ENCODE measurements at regions not wholly inside any gene's neighbourhood (a gene's known extent, or its start where the extent isn't known, plus 50 kb on each side); places are given as distances from the start of the nearest gene placed in this dataset.

DNA sequence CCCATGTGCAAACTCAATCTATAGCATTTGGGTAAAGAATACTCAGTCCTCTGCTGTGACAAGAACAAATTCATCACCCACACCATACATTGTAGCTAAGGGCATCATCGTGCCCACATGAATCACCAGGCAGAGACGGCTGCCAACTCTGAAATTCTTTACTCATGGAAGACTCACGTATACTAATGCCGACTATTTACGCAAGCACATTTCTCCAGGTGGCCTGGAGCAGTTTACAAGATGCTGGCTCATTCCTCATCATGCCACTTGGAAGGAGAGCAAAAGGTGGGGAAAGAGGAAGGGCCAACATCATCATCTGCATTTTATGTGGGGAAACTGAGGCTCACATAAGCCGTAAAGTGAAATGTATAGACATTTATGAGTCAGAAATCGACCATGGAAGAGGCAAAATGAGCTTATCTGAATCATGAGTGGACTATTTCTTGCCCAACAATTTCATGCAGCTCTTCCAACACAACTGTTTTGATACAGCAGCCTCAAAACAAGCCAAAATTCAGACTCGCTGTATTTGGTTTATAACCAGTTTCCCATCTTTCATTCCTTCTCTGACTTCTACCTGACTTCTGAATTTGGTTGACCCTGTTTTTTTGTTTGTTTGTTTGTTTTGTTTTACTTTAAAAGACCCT lies 213.9 kb upstream of the SERP2 start:
- Histone ChIP-seq H3K23ac (ENCODE audit: low read length) (no peak overlapping the region), H3K4me3 (ENCODE audit: low read length) (no peak overlapping the region), H2BK120ac (ENCODE audit: low read depth, low read length) (no peak overlapping the region), H3K79me1 (ENCODE audit: low read length) (no peaks in the 10 kb centered on the region), H4K5ac (ENCODE audit: low read length) (no peak overlapping the region), H3K36me3 (ENCODE audit: control insufficient read depth, insufficient read depth, low read length) (no peaks in the 10 kb centered on the region), H3K18ac (ENCODE audit: low read length) (no peak overlapping the region), H2BK5ac (ENCODE audit: low read length) (no peak overlapping the region), H3K9ac (ENCODE audit: low read length) (no peak overlapping the region), H3K4me1 (ENCODE audit: control insufficient read depth, low read depth, low read length) (no peaks in the 10 kb centered on the region), H3K27me3 (ENCODE audit: insufficient read depth, low read length, poor library complexity) (no peaks in the 10 kb centered on the region), H3K4me2 (ENCODE audit: low read length) (no peak overlapping the region), H3K79me2 (ENCODE audit: control insufficient read depth, insufficient read depth, low read length) (no peaks in the 10 kb centered on the region), H3K27ac (ENCODE audit: low read depth, low read length) (no peak overlapping the region), H2AK5ac (ENCODE audit: low read length) (no peak overlapping the region), H2BK15ac (replicated peaks; ENCODE audit: low read depth) (no peak overlapping the region), H3K56ac (ENCODE audit: low read length) (no peak overlapping the region), H4K8ac (ENCODE audit: low read depth, low read length) (no peak overlapping the region), H3K4ac (ENCODE audit: low read depth, low read length) (no peak overlapping the region)
- WGBS (ENCODE audit: extremely low coverage, insufficient coverage, low lambda C conversion rate): no CpG with 5 or more reads among the region's 8 CpGs
- DNase-seq: no peak

- Histone ChIP-seq H2BK5ac (ENCODE audit: low read length) (no peak overlapping the region), H3K23ac (ENCODE audit: low read length) (no peak overlapping the region), H3K27me3 (ENCODE audit: insufficient read depth, low read length, poor library complexity) (no peaks in the 10 kb centered on the region), H2AK5ac (ENCODE audit: low read length) (no peak overlapping the region), H4K8ac (ENCODE audit: low read depth, low read length) (no peak overlapping the region), H3K56ac (ENCODE audit: low read length) (no peak overlapping the region), H3K9ac (ENCODE audit: low read length) (no peak overlapping the region), H4K5ac (ENCODE audit: low read length) (no peak overlapping the region), H2BK120ac (ENCODE audit: low read depth, low read length) (no peak overlapping the region), H3K79me2 (ENCODE audit: control insufficient read depth, insufficient read depth, low read length) (no peaks in the 10 kb centered on the region), H3K4me2 (ENCODE audit: low read length) (no peak overlapping the region), H3K4me1 (ENCODE audit: control insufficient read depth, low read depth, low read length) (no peaks in the 10 kb centered on the region), H2BK15ac (replicated peaks; ENCODE audit: low read depth) (no peak overlapping the region), H3K27ac (ENCODE audit: low read depth, low read length) (no peak overlapping the region), H3K4me3 (ENCODE audit: low read length) (no peak overlapping the region), H3K4ac (ENCODE audit: low read depth, low read length) (no peak overlapping the region), H3K36me3 (ENCODE audit: control insufficient read depth, insufficient read depth, low read length) (no peaks in the 10 kb centered on the region), H3K18ac (ENCODE audit: low read length) (no peak overlapping the region), H3K79me1 (ENCODE audit: low read length) (no peaks in the 10 kb centered on the region)
- no CpG with 5 or more reads among the region's 10 CpGs for WGBS (ENCODE audit: extremely low coverage, insufficient coverage, low lambda C conversion rate)
- no peak for DNase-seq
Observed at GRCh38 chr13:44160591-44161191, 212.9 kb upstream of the SERP2 start.

- Histone ChIP-seq H4K5ac (ENCODE audit: low read length) (no peak overlapping the region), H3K4ac (ENCODE audit: low read depth, low read length) (no peak overlapping the region), H3K27me3 (ENCODE audit: insufficient read depth, low read length, poor library complexity) (no peaks in the 10 kb centered on the region), H3K79me1 (ENCODE audit: low read length) (no peaks in the 10 kb centered on the region), H3K9ac (ENCODE audit: low read length) (no peak overlapping the region), H3K56ac (ENCODE audit: low read length) (no peak overlapping the region), H2BK15ac (replicated peaks; ENCODE audit: low read depth) (no peak overlapping the region), H3K27ac (ENCODE audit: low read depth, low read length) (no peak overlapping the region), H4K8ac (ENCODE audit: low read depth, low read length) (no peak overlapping the region), H2BK120ac (ENCODE audit: low read depth, low read length) (no peak overlapping the region), H3K4me2 (ENCODE audit: low read length) (no peak overlapping the region), H3K4me1 (ENCODE audit: control insufficient read depth, low read depth, low read length) (no peaks in the 10 kb centered on the region), H3K23ac (ENCODE audit: low read length) (no peak overlapping the region), H3K79me2 (ENCODE audit: control insufficient read depth, insufficient read depth, low read length) (no peaks in the 10 kb centered on the region), H3K4me3 (ENCODE audit: low read length) (no peak overlapping the region), H3K18ac (ENCODE audit: low read length) (no peak overlapping the region), H3K36me3 (ENCODE audit: control insufficient read depth, insufficient read depth, low read length) (no peaks in the 10 kb centered on the region), H2AK5ac (ENCODE audit: low read length) (no peak overlapping the region), H2BK5ac (ENCODE audit: low read length) (no peak overlapping the region)
- no peak for DNase-seq
- no CpG with 5 or more reads among the region's 4 CpGs for WGBS (ENCODE audit: extremely low coverage, insufficient coverage, low lambda C conversion rate)
Observed at GRCh38 chr13:44163108-44163507, 210.5 kb upstream of the SERP2 start.

DNA sequence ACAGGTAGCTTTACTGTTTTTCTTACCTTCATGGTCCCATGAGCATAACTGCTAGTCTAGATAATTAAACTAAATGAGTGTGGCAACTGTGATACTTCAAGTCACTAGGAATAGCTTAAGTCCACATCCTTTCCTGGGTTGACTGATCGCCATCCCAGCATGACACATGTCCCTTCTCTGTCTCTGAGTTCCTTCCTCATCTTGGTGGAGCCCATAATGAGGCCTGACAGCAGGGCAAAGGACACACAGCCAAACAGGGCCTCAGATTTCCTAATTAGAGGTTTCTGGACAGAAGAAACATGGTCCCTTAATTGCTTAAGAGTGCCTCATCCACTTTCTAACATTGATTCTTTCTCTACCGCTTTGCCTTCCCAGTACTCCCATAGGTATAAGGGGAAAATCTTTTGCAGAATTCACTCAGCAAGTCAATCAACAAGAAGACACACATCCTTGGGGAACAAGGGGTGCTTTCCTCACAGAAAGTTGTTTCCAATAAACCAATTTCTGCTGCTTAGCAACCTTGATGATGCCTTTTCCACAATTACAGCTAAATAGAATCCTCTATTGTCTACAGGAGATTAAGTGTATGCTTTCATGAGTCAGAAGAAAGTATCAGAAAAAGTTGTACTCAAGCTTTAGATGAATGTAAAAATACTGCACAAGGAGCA lies 208.3 kb upstream of the SERP2 start:
- no peaks in the 10 kb centered on the region for H3K27me3 ChIP-seq (ENCODE audit: insufficient read depth, low read length, poor library complexity)
- no peak overlapping the region for H3K4me2 ChIP-seq (ENCODE audit: low read length)
- no peak overlapping the region for H3K27ac ChIP-seq (ENCODE audit: low read depth, low read length)
- no peak overlapping the region for H3K9ac ChIP-seq (ENCODE audit: low read length)
- no peak overlapping the region for H3K56ac ChIP-seq (ENCODE audit: low read length)
- no peak overlapping the region for H2AK5ac ChIP-seq (ENCODE audit: low read length)
- no peak overlapping the region for H4K5ac ChIP-seq (ENCODE audit: low read length)
- H3K4me1 ChIP-seq (ENCODE audit: control insufficient read depth, low read depth, low read length): no peaks in the 10 kb centered on the region
- H3K18ac ChIP-seq (ENCODE audit: low read length): no peak overlapping the region
- no peak overlapping the region for H2BK5ac ChIP-seq (ENCODE audit: low read length)
- no CpG with 5 or more reads among the region's 2 CpGs for WGBS (ENCODE audit: extremely low coverage, insufficient coverage, low lambda C conversion rate)
- H2BK15ac ChIP-seq (replicated peaks; ENCODE audit: low read depth): no peak overlapping the region
- no peak overlapping the region for H2BK120ac ChIP-seq (ENCODE audit: low read depth, low read length)
- no peaks in the 10 kb centered on the region for H3K36me3 ChIP-seq (ENCODE audit: control insufficient read depth, insufficient read depth, low read length)
- no peak overlapping the region for H3K23ac ChIP-seq (ENCODE audit: low read length)
- DNase-seq: no peak
- H3K4ac ChIP-seq (ENCODE audit: low read depth, low read length): no peak overlapping the region
- no peak overlapping the region for H4K8ac ChIP-seq (ENCODE audit: low read depth, low read length)
- H3K79me1 ChIP-seq (ENCODE audit: low read length): no peaks in the 10 kb centered on the region
- no peak overlapping the region for H3K4me3 ChIP-seq (ENCODE audit: low read length)
- H3K79me2 ChIP-seq (ENCODE audit: control insufficient read depth, insufficient read depth, low read length): no peaks in the 10 kb centered on the region

- peak; percentile 22 for DNase-seq
- Histone ChIP-seq H3K27me3 (ENCODE audit: insufficient read depth, low read length, poor library complexity) (no peaks in the 10 kb centered on the region), H3K4me1 (ENCODE audit: control insufficient read depth, low read depth, low read length) (no peaks in the 10 kb centered on the region), H3K18ac (ENCODE audit: low read length) (no peak overlapping the region), H3K4ac (ENCODE audit: low read depth, low read length) (no peak overlapping the region), H3K56ac (ENCODE audit: low read length) (no peak overlapping the region), H3K4me3 (ENCODE audit: low read length) (no peak overlapping the region), H4K5ac (ENCODE audit: low read length) (no peak overlapping the region), H2BK15ac (replicated peaks; ENCODE audit: low read depth) (no peak overlapping the region), H3K4me2 (ENCODE audit: low read length) (no peak overlapping the region), H3K79me2 (ENCODE audit: control insufficient read depth, insufficient read depth, low read length) (no peaks in the 10 kb centered on the region), H2AK5ac (ENCODE audit: low read length) (no peak overlapping the region), H4K8ac (ENCODE audit: low read depth, low read length) (no peak overlapping the region), H3K9ac (ENCODE audit: low read length) (no peak overlapping the region), H2BK120ac (ENCODE audit: low read depth, low read length) (no peak overlapping the region), H3K23ac (ENCODE audit: low read length) (no peak overlapping the region), H3K36me3 (ENCODE audit: control insufficient read depth, insufficient read depth, low read length) (no peaks in the 10 kb centered on the region), H3K79me1 (ENCODE audit: low read length) (no peaks in the 10 kb centered on the region), H3K27ac (ENCODE audit: low read depth, low read length) (no peak overlapping the region), H2BK5ac (ENCODE audit: low read length) (no peak overlapping the region)
- WGBS (ENCODE audit: extremely low coverage, insufficient coverage, low lambda C conversion rate): no CpG with 5 or more reads among the region's 7 CpGs
Observed at GRCh38 chr13:44165889-44166496, 207.6 kb upstream of the SERP2 start.
